NCI-H510A (cell line): ENCODE measurements at regions not wholly inside any gene's neighbourhood (a gene's known extent, or its start where the extent isn't known, plus 50 kb on each side); places are given as distances from the start of the nearest gene placed in this dataset.

ENCODE experiments used
- DNase-seq: peaks from one replicate; lab custom pipeline; 2025; lab: John Stamatoyannopoulos, UW

GRCh38 chr22:49481659-49482399 is 345.8 kb downstream of the BRD1 start:
- DNase-seq: no peak

- DNase-seq: no peak
Measured at GRCh38 chr22:49480896-49481658, 346.6 kb downstream of the BRD1 start.

GRCh38 chr22:49480331-49480730 is 347.3 kb downstream of the BRD1 start:
- DNase-seq: no peak

GRCh38 chr22:49479566-49479965 is 348.1 kb downstream of the BRD1 start:
- DNase-seq: no peak

GRCh38 chr22:49476800-49477400 is 350.8 kb downstream of the BRD1 start:
- DNase-seq: no peak

- DNase-seq: no peak
Measured at GRCh38 chr22:49476176-49476575, 351.5 kb downstream of the BRD1 start.

GRCh38 chr22:49475253-49475652 is 352.4 kb downstream of the BRD1 start:
- no peak for DNase-seq

GRCh38 chr22:49473286-49473685 is 354.4 kb downstream of the BRD1 start:
- DNase-seq: no peak

GRCh38 chr22:49470741-49471503 is 356.8 kb downstream of the BRD1 start:
- DNase-seq: no peak

- no peak for DNase-seq
Measured at GRCh38 chr22:49469896-49470740, 357.6 kb downstream of the BRD1 start.

- DNase-seq: no peak
Measured at GRCh38 chr22:49468487-49469198, 359.0 kb downstream of the BRD1 start.

GRCh38 chr22:49466878-49467595 is 360.6 kb downstream of the BRD1 start:
- DNase-seq: no peak

- DNase-seq: peak; percentile 48
Measured at GRCh38 chr22:49464037-49464436, 363.6 kb downstream of the BRD1 start.

GRCh38 chr22:49462795-49463194 is 364.9 kb downstream of the BRD1 start:
- DNase-seq: no peak

- no peak for DNase-seq
Measured at GRCh38 chr22:49462291-49462690, 365.4 kb downstream of the BRD1 start.

- DNase-seq: no peak
Measured at GRCh38 chr22:49461674-49462073, 366.0 kb downstream of the BRD1 start.

GRCh38 chr22:49460592-49461281 is 366.9 kb downstream of the BRD1 start:
- DNase-seq: no peak

GRCh38 chr22:49460091-49460490 is 367.6 kb downstream of the BRD1 start:
- DNase-seq: no peak

GRCh38 chr22:49458708-49459099 is 369.0 kb downstream of the BRD1 start:
- no peak for DNase-seq
